ENCODE measurements at regions not wholly inside any gene's neighbourhood (a gene's known extent, or its start where the extent isn't known, plus 50 kb on each side); places are given as distances from the start of the nearest gene placed in this dataset.

DNA sequence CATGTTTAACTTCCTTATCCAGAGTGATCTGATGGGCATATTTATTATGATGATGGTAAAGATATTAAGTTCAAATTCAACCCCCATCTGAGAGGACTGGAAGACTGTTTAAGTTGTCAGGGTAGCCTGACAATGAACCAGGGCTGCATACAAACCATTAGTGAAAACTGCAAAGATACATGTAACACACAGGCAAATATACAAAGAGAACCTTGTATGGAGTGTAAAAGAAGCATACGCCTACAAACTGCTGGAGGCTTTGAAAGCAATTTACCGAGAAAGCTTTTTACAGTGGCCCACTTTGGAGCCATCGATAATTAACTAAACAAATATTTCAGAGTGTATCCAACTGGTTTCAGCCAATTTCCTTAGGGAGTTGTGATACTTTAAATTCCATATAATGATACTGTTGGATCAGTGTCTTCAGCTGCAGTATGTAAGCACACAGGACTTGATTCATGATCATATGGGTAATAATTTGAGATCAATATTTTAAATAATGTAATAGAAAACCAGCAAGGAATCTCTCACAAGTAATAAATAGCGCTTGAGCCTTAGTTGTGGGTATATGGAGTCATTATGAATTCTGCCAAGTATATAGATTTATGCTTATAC, 231.5 kb upstream of the SPRY2 start:
- DNase-seq (ENCODE audit: low read depth, low spot score), result no peak

DNA sequence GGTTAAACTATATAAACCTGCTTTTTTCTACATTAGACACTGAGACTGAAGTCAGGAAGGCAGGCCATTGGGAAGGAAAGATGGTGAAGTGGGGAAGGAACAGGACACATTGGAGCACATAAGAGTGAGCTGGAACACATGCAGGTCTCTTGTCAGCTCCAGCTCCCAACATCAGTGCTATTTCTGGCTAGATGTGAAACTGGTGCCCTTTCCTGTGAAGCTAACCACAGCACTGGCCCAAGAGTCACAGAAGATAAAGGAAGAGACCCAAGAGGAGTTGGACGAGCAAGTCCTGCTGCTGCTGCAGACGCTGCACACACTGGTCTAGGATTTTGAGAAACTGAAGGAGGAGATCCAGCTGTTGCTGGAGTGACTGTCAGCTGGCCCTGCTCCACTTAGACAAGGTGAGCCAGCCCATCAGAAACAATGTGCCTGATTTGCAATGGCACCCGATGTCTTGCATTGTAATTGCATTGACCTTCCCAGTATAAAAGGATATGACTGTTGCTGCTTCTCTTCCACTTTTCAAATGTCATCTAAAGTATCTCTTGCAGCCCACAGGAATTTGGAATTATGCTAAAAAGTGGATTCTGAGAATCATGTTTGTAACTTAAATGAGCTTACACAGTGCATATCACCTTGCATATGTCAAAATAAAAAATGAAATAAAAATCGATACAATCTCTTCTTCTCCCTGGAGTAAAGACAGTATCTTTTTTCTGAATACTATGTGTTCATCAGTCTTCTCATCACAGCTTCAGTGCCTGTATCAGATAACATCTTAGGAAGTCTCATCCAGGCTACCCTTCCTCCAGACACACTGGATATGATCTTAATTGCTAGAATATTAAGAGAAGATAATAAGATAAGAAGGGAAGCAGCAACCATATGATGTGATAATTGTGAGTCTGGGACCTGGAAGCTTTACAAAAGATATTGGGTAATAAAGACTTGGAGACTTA, 230.7 kb upstream of the SPRY2 start:
- DNase-seq (ENCODE audit: low read depth, low spot score), result no peak

GRCh38 chr13:80563439-80563838, 222.5 kb upstream of the SPRY2 start:
- no peak for DNase-seq (ENCODE audit: low read depth, low spot score)

DNA sequence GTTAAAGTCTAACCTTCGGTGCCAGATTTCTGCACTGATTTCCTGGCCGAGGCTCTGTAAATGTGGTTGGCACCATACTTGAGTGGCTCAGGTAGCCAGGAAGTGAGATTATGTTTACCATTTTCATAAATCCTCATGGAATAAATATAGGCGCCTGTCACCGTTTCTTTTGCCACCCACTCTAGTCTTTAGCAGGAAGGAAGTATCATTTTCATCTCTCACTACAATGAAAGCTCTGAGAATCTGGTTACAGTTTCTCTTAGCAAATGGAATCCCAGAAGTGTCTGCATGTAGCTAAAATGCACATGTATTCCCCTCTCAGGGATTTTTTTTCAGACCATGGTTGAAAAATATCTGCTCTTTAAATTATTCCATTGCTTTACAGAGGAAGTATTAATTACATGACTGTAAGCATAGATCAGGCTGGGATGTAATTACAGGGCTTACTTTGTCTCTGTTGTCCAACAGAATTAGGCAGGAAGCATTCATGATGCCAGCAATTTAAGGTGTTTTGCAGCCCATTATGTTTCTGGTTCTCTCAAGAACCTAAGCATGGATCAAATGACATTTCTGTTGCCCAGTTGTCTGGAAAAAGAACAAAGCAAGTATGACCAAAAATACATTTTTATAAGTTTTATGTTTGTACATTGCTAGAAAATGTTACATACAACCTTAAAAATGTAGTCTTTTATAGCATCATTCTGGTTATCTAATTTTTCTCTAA, 221.7 kb upstream of the SPRY2 start:
- DNase-seq (ENCODE audit: low read depth, low spot score), result no peak

DNA sequence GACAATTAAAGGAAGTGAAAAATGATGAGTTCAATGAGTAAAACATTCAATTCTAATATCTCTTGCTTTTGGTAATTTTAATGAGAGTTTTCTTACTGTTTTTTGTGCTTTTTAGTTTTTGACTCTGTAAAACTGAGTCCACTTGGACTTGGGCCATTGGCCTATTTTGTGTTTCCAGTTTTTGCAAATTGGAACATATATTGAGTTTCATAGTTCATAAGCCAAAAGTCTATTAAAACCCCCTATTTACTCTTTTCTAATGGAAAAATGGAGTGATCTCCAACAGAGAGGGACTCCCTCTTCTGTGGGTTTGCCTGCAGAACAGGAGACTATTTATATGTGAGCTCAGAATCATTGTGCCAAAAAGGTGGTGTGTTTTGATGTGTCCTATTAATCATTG, 219.7 kb upstream of the SPRY2 start:
- DNase-seq (ENCODE audit: low read depth, low spot score), result no peak

DNA sequence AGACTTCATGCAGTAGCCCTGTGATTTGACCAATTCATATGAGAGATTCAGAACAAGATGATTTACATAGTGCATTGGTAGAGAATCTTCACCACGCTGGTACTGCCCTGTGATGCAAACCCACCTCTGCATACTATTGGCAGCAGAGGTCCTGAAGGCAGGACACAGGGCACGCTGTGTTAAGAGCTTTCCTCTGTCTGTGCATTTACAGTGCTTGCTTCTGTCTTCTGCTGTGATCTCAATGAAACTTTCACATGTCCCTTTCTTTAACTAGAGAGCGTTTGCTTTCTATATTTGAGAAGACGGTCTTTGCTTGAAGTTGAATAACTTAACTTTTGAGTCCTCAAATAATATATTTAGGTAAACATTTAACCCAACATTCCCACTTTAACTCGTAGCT, 219.0 kb upstream of the SPRY2 start:
- no peak for DNase-seq (ENCODE audit: low read depth, low spot score)

- DNase-seq (ENCODE audit: low read depth, low spot score), result no peak
These were observed 217.1 kb upstream of the SPRY2 start for GRCh38 chr13:80558074-80558473.

- DNase-seq (ENCODE audit: low read depth, low spot score), result peak; percentile 17
These were observed 215.1 kb upstream of the SPRY2 start for GRCh38 chr13:80555796-80556678.

DNA sequence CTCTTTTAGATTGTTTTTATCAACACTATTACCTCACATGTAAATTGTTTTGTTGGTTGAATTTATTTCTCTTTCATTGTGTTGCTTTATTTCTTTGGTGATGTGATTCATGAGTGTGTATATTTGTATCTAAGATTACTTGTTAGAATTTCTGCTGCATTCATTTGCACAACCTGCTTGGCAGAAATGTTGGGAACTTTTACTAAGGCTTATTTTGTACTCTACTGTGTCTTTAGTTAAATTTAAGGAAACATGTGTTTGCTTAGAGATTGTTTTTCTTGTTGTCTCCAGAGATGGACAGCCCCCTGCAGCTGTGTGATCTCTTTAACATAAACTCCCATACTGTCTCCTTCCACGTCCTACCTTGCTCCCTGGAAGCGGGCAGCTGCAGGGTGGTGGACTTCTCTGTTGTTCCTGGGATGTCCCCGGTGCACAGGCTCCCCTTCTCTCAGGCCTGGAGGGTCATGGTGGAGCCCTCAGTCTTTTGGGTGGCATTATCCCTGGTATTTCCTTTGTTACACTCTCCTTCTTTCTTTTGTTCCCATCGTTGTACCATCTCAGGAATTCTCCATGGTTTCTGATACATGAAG, 212.0 kb upstream of the SPRY2 start:
- no peak for DNase-seq (ENCODE audit: low read depth, low spot score)

GRCh38 chr13:80551650-80552497, 210.9 kb upstream of the SPRY2 start:
- DNase-seq (ENCODE audit: low read depth, low spot score), result peak; percentile 40

- no peak for DNase-seq (ENCODE audit: low read depth, low spot score)
These were observed 210.1 kb upstream of the SPRY2 start for GRCh38 chr13:80550971-80551441.

DNA sequence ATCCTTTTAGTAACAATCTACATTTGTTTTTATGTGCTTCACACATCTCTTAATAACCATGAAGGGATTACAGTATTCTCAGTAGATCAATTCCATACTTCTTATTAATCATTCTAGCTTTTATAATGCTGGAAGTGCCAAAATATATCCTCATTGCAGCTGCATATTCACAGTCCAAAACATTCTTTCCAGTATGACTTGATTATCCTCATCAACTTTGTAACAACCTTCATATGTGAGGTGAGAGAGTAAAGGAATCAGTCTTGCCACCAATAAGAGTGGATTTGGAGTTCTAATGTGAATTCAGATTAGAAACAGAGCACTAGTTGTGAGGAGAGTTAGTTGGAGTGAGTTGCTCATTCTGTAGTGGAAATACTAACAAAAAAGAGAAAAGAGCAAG, 208.0 kb upstream of the SPRY2 start:
- DNase-seq (ENCODE audit: low read depth, low spot score), result no peak

- peak; percentile 27 for DNase-seq (ENCODE audit: low read depth, low spot score)
These were observed 207.2 kb upstream of the SPRY2 start for GRCh38 chr13:80547885-80548825.

DNA sequence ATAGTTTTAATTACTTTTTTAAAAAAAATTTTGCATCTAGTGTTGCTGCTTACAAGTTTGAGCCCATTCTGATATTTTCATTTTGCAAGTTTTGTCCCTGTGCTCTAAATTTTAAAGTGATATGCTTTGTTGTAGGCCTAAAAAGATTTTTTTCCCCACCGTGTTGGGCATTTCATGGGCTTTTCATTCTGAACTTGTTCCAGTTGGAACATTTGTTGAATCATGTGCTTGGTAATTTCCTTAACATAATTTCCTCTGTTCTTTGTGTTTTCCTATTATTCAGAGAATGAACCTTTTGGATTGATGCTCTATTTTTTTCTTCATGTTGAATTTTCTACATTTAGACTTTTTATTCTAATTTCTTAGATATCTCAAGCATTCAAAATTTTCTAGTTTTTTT, 206.4 kb upstream of the SPRY2 start:
- DNase-seq (ENCODE audit: low read depth, low spot score), result peak; percentile 45

DNA sequence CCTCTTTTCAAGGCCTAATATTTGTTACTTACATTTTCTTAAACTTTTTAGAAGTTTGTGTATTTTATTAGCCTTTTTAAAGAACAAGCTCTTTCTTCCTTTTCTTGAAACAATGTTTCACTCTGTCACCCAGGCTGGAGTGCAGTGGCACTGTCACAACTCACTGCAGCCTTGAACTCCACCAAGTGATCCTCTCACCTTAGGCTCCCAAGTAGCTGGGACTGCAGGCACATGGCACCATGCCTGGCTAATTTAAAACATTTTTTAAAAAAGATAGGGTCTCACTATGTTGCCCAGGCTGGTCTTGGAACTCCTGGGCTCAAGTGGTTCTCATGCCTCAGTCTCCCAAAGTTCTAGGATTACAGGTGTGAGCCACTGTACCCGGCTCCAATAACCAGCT, 192.2 kb upstream of the SPRY2 start:
- DNase-seq (ENCODE audit: low read depth, low spot score), result no peak

DNA sequence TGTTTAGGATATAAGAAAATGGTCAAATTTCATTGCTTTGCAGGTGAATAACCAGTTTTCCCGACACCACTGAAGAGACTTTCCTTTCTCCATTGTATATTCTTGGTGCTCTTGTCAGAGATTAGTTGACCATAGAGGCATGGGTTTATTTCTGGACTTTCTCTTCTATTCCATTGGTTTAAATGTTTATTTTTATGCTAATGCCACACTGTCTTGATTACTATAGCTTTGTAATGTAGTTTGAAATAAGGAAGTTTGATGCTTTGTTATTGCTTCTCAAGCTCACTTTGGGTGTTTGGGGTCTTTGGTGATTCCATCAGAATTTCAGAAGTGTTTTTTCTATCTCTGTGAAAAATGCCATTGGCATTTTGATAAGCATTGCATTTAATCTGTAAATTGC, 190.0 kb upstream of the SPRY2 start:
- no peak for DNase-seq (ENCODE audit: low read depth, low spot score)

DNA sequence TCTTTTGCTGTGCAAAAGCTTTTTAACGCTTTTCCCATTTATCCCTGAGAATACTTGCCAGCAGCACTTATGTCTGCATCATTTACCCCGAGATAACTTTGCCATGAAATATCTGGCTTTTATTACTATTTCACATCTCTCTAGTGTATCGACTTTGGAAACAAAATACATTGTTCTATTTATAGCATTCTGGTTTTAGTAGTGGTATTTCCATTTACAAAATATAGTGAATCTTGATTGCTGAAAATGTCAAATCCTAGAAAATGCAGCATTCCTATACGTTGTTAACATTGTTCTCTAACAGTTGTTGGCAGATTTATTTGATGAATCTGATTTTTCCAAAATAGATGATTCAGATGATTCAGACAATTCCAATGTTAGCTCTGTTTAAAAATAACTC, 189.3 kb upstream of the SPRY2 start:
- DNase-seq (ENCODE audit: low read depth, low spot score), result no peak

GRCh38 chr13:80529734-80530133, 188.8 kb upstream of the SPRY2 start:
- no peak for DNase-seq (ENCODE audit: low read depth, low spot score)

GRCh38 chr13:80528733-80529132, 187.8 kb upstream of the SPRY2 start:
- DNase-seq (ENCODE audit: low read depth, low spot score), result no peak
